Activated CD4-positive, alpha-beta T cell treated with anti-CD3 and anti-CD28 coated beads for 36 hours (primary cell): ENCODE measurements at regions not wholly inside any gene's neighbourhood (a gene's known extent, or its start where the extent isn't known, plus 50 kb on each side); places are given as distances from the start of the nearest gene placed in this dataset.
"Not testable (repeated sequence)": the region's sequence is repeated elsewhere in the genome, so short reads cannot be mapped to it uniquely, and the experiment has no call there.

Experiments
- ATAC-seq: fragments of 200-7000 bp; cut with Tn5 transposase; one replicate; pipeline ENCODE4 v1.10.0; 2021; ENCODE audit warnings: mild to moderate bottlenecking, moderate library complexity
- CTCF ChIA-PET: fragments of 350-600 bp; sonication (Branson Sonifier 250); formaldehyde crosslinking; loops from one replicate; lab custom pipeline; 2021; ENCODE audit warnings: antibody characterized with exemption; lab: Charles Lee
- POLR2A ChIA-PET: fragments of 350-600 bp; sonication (Branson Sonifier 250); formaldehyde crosslinking; loops from one replicate; lab custom pipeline; 2021; ENCODE audit warnings: antibody characterized with exemption, inconsistent platforms; lab: Charles Lee
- DNase-seq: peaks from one replicate; pipeline ENCODE4 v3.0.0-alpha.2; 2020
- H3K27ac Mint-ChIP-seq: one replicate; pipeline ENCODE4 v1.8.0; 2021; ENCODE audit warnings: mixed read lengths
- H3K27me3 Mint-ChIP-seq: one replicate; pipeline ENCODE4 v1.8.0; 2021; ENCODE audit warnings: mixed read lengths
- H3K36me3 Mint-ChIP-seq: one replicate; pipeline ENCODE4 v1.8.0; 2021; ENCODE audit warnings: low read depth, mixed read lengths
- H3K4me1 Mint-ChIP-seq: one replicate; pipeline ENCODE4 v1.8.0; 2021; ENCODE audit warnings: mixed read lengths
- H3K4me3 Mint-ChIP-seq: one replicate; pipeline ENCODE4 v1.8.0; 2021; ENCODE audit warnings: mild to moderate bottlenecking, moderate library complexity, mixed read lengths
- H3K9me3 Mint-ChIP-seq: one replicate; pipeline ENCODE4 v1.8.0; 2021; ENCODE audit warnings: low read depth, mixed read lengths
- intact Hi-C, 2 experiments: fragments of 100-400 bp; cut with DNase I in 1 of 2; cut with micrococcal nuclease in 1 of 2; formaldehyde crosslinking; loops; one replicate each; pipeline versions ENCODE4 v1.14.2 to v1.15.1; 2022 to 2024; cut with DNase I, micrococcal nuclease

DNA sequence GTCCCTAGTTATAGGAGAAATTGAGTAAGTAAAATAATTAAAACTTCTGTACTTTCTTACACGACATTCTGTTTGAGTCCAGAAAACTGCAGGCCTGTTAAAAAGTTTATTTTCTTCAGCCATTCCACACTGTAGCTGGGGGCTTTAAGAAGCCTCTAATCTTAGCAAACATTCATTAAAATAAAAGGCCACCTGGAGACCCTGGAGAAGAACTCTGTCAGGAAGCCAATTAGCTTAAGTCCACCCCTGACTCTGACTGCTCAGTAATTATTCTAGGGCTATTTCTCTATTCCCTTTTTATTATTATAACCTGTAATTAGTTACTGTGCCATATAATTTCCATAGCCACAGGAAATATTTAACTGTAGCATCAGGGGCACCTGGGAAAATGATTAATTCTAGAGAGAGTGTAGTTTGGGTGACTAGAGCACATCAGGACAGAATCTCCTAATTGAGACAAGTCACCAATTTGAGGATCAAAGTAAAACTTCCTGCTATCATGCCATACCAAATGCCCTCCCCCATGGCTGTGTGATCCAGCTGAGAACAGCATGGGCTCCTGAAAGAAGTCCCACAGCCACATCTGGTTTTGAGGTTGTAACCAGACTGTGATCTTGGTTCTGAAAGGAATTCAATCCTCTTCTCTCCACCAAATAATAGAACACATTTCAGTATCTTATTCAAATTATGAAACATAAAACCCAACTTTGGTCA lies 1302.3 kb downstream of the XPNPEP1 start:
- ChIA-PET POLR2A (no interaction called here), CTCF (no interaction called here)
- no peak overlapping the region for H3K4me3 Mint-ChIP-seq
- no peaks in the 10 kb centered on the region for H3K4me1 Mint-ChIP-seq
- no peak for DNase-seq
- no peak overlapping the region for H3K27ac Mint-ChIP-seq
- peaks cover 4% of the 10 kb centered on the region for H3K9me3 Mint-ChIP-seq
- intact Hi-C loops, result no loop called here
- no peaks in the 10 kb centered on the region for H3K27me3 Mint-ChIP-seq
- ATAC-seq, result no peak
- no peaks in the 10 kb centered on the region for H3K36me3 Mint-ChIP-seq

DNA sequence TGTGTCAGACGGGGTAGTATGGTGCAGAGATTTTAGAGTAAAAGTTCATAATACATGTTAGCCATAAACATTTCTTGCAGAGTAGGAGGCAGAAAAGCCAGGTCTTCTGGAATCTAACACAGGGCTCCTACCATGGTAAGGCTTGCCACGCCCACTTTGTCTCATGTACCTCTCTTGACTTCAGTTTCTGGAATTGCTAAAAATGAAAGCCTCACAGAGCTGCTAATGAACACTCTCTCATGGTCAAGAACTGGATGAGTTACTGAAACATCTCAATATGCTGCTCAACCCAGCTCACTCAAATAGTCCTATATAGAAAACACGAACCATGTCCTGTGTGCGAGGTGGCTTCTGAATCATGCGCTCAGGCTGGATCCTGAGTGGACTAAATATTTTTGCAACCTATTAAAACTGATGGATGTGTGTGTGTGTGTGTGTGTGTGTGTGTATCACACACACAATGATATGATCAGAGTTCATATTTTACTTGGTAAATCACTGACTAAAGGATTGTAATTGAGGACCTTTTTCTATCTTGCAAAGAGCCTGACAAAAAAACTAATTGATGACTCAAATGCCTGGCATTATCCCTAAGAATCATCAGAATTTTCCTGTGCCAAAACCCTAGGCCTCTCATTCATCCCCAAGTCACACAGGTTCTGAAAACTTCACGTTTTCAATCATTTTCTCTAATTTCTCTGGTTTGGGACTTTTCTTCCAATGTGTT lies 1306.6 kb downstream of the XPNPEP1 start:
- peaks cover 4% of the 10 kb centered on the region for H3K9me3 Mint-ChIP-seq
- intact Hi-C loops, result no loop called here

DNA sequence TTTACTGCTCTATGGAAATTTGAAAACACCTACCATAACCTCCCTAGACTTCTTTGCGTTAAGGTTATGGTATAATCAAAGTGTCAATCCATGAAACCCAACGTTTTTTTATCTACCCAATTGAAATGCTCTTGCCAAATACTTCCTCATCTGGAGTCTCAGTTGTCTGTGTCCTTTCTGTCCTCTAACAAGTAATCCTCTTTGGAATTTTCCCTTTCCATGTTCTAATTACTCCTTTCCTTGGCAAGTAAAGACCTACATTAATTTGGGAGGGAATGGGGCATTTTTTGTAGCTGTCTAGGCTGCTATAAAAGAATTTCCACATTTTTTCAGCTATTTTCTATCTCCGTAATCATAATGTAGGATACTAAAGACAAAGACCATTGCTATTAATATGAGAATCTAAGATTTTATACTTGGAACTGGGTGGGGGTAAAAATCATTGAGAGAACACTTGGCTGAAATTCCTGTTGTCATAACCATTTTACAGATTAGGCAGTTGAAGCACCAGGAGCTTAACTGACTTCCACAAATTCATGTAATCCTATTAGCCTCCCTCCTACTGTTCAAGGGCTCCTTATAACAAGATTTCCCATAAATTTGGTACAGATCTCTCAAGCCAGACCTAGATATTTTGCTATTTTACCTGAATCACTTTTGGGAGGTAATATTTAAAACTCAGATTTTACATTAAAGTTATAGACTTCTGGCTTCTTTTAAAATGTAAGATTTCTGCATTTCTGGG lies 1307.6 kb downstream of the XPNPEP1 start:
- Mint-ChIP-seq H3K9me3 (no peaks in the 10 kb centered on the region), H3K27me3 (no peaks in the 10 kb centered on the region), H3K4me3 (no peak overlapping the region), H3K27ac (no peak overlapping the region), H3K36me3 (no peaks in the 10 kb centered on the region), H3K4me1 (no peaks in the 10 kb centered on the region)
- ATAC-seq (no peak), DNase-seq (no peak)
- CTCF ChIA-PET, result no interaction called here
- POLR2A ChIA-PET, result no interaction called here
- intact Hi-C loops, result no loop called here

More for the DNA sequence above, 1306.6 kb downstream of the XPNPEP1 start:
- ChIA-PET CTCF (no interaction called here), POLR2A (no interaction called here)
- H3K27me3 Mint-ChIP-seq, result no peaks in the 10 kb centered on the region
- H3K4me1 Mint-ChIP-seq, result no peaks in the 10 kb centered on the region
- H3K27ac Mint-ChIP-seq, result no peak overlapping the region
- no peak for DNase-seq
- ATAC-seq, result no peak
- no peak overlapping the region for H3K4me3 Mint-ChIP-seq
- no peaks in the 10 kb centered on the region for H3K36me3 Mint-ChIP-seq

- POLR2A ChIA-PET, result no interaction called here
- Mint-ChIP-seq H3K36me3 (no peaks in the 10 kb centered on the region), H3K9me3 (peaks cover 5% of the 10 kb centered on the region), H3K27me3 (no peaks in the 10 kb centered on the region), H3K4me3 (no peak overlapping the region), H3K27ac (no peak overlapping the region), H3K4me1 (no peaks in the 10 kb centered on the region)
- no peak for ATAC-seq
- DNase-seq, result no peak
- intact Hi-C loops, result no loop called here
- CTCF ChIA-PET, result interaction anchor here (1.0 kb wide), 1 partner anchor 9 kb away, joined by 4 read pairs; no protein-coding TSS in a partner anchor
Measured at GRCh38 chr10:108612485-108612884, 1310.8 kb downstream of the XPNPEP1 start.

DNA sequence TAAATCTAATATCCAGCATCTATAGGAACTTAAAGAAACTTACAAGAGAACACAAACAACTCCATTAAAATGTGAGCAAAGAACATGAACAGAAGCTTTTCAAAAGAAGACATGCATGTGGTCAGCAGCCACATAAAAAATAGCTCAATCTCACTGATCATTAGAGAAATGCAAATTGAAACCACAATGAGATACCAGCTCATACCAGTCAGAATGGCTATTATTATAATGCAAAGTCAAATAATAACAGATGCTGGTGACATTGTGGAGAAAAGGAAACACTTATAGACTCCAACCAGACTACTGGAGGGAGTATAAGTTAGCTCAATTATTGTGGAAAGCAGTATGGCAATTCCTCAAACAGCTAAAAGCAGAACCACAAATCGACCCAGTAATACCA lies 1314.5 kb downstream of the XPNPEP1 start:
- ChIA-PET CTCF (no interaction called here), POLR2A (no interaction called here)
- Mint-ChIP-seq H3K27ac (no peak overlapping the region), H3K4me1 (no peaks in the 10 kb centered on the region), H3K9me3 (peaks cover 5% of the 10 kb centered on the region), H3K27me3 (no peaks in the 10 kb centered on the region), H3K4me3 (no peak overlapping the region), H3K36me3 (no peaks in the 10 kb centered on the region)
- intact Hi-C loops, result no loop called here
- ATAC-seq, result no peak
- DNase-seq, result no peak

DNA sequence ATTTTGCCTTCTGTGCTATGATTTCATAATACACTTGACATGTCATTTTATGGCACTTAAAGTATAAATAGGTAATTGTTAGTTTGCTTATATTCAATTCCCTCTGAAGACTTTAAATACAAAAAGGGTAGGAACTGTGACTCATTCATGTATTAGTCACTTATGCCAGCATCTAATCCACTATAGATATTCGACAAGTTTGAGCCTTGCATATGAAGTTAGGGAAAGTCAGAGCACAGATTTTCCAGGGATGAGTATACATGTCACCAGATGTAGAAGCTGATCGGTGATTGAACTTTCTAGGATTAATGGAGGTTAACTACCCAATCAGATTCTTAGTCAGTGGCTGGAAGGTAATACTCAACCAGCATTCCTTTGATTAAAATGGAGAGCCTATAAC lies 1321.5 kb downstream of the XPNPEP1 start:
- Mint-ChIP-seq H3K9me3 (peaks cover 2% of the 10 kb centered on the region), H3K27me3 (no peaks in the 10 kb centered on the region), H3K36me3 (no peaks in the 10 kb centered on the region), H3K4me1 (no peaks in the 10 kb centered on the region), H3K4me3 (no peak overlapping the region), H3K27ac (no peak overlapping the region)
- ChIA-PET POLR2A (no interaction called here), CTCF (no interaction called here)
- intact Hi-C loops, result no loop called here
- DNase-seq, result no peak
- no peak for ATAC-seq

DNA sequence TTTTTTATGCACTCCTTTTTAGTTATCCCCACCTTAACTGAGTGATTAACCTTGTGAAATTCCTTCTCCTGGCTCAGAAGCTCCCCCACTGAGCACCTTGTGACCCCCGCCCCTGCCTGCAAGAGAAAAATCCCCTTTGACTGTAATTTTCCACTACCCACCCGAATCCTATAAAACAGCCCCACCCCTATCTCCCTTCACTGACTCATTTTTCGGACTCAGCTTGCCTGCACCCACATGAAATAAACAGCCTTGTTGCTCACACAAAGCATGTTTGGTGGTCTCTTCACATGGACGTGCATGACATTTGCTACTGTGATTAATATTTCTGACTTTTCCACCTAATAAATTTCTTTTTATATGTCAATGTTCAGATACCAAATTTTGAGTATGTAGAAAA lies 1322.8 kb downstream of the XPNPEP1 start:
- H3K9me3 Mint-ChIP-seq, H3K27me3 Mint-ChIP-seq, H3K4me1 Mint-ChIP-seq, ATAC-seq, intact Hi-C loops, H3K36me3 Mint-ChIP-seq, CTCF ChIA-PET, POLR2A ChIA-PET, H3K4me3 Mint-ChIP-seq, DNase-seq, H3K27ac Mint-ChIP-seq: not testable (repeated sequence)

GRCh38 chr10:108599317-108599716 lies 1324.0 kb downstream of the XPNPEP1 start:
- H3K27ac Mint-ChIP-seq, ATAC-seq, H3K4me3 Mint-ChIP-seq, H3K36me3 Mint-ChIP-seq, intact Hi-C loops, H3K9me3 Mint-ChIP-seq, CTCF ChIA-PET, DNase-seq, H3K4me1 Mint-ChIP-seq, H3K27me3 Mint-ChIP-seq, POLR2A ChIA-PET: not testable (repeated sequence)

- no peak for DNase-seq
- H3K36me3 Mint-ChIP-seq, result no peaks in the 10 kb centered on the region
- ATAC-seq, result no peak
- H3K4me1 Mint-ChIP-seq, result no peaks in the 10 kb centered on the region
- H3K4me3 Mint-ChIP-seq, result no peak overlapping the region
- H3K27me3 Mint-ChIP-seq, result no peaks in the 10 kb centered on the region
- no peak overlapping the region for H3K27ac Mint-ChIP-seq
- CTCF ChIA-PET, result no interaction called here
- POLR2A ChIA-PET, result no interaction called here
- peaks cover 2% of the 10 kb centered on the region for H3K9me3 Mint-ChIP-seq
- intact Hi-C loops, result no loop called here
Measured at GRCh38 chr10:108598831-108599230, 1324.5 kb downstream of the XPNPEP1 start.

DNA sequence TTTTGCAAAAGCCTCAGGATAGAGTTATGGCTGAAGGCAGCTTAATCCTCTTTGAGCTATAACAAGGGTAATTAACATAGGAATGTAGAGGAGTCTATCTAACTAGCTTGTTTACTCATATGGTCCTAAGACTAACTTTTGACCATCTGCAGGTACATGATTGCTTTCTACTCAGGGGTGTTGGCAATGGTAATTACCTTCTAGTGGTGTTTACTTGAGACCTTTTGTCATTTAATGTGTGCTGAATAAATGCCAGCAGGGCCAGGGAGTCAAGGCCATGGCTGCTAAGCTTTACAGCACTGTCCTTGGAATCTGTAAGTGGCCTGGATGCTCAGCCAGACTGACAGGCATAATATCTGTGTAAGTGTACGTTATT lies 1325.0 kb downstream of the XPNPEP1 start:
- ChIA-PET POLR2A (no interaction called here), CTCF (no interaction called here)
- ATAC-seq (no peak), DNase-seq (no peak)
- no peaks in the 10 kb centered on the region for H3K36me3 Mint-ChIP-seq
- H3K27ac Mint-ChIP-seq, result no peak overlapping the region
- H3K27me3 Mint-ChIP-seq, result no peaks in the 10 kb centered on the region
- intact Hi-C loops, result no loop called here
- no peaks in the 10 kb centered on the region for H3K4me1 Mint-ChIP-seq
- H3K9me3 Mint-ChIP-seq, result no peaks in the 10 kb centered on the region
- no peak overlapping the region for H3K4me3 Mint-ChIP-seq

- ChIA-PET CTCF (no interaction called here), POLR2A (no interaction called here)
- no peaks in the 10 kb centered on the region for H3K4me1 Mint-ChIP-seq
Measured at GRCh38 chr10:108597657-108598319, 1325.5 kb downstream of the XPNPEP1 start.

More at GRCh38 chr10:108597657-108598319, 1325.5 kb downstream of the XPNPEP1 start:
- Mint-ChIP-seq H3K4me3 (no peak overlapping the region), H3K27ac (no peak overlapping the region), H3K27me3 (no peaks in the 10 kb centered on the region), H3K9me3 (no peaks in the 10 kb centered on the region), H3K36me3 (no peaks in the 10 kb centered on the region)
- no peak for ATAC-seq
- no peak for DNase-seq
- intact Hi-C loops, result no loop called here
